SK-N-MC (cell line): ENCODE measurements at regions not wholly inside any gene's neighbourhood (a gene's known extent, or its start where the extent isn't known, plus 50 kb on each side); places are given as distances from the start of the nearest gene placed in this dataset.
"Not testable (repeated sequence)": the region's sequence is repeated elsewhere in the genome, so short reads cannot be mapped to it uniquely, and the experiment has no call there.

ENCODE experiments used
- DNase-seq: peaks from one replicate; pipeline ENCODE4 v3.0.0-alpha.2; 2011; ENCODE audit warnings: low read depth, low spot score
- H3K27ac ChIP-seq: fragments of 200-600 bp; sonication (generic); 2 replicates; pipeline ENCODE4 v1.5.1; 2016; ENCODE audit warnings: mixed run types
- H3K36me3 ChIP-seq: fragments of 200-600 bp; sonication (generic); 2 replicates; pipeline ENCODE4 v1.6.1; 2017; ENCODE audit warnings: antibody characterized with exemption, low read length, mixed read lengths; ENCODE audit not compliant: insufficient read depth
- H3K4me3 ChIP-seq: fragments of 200-600 bp; sonication (generic); 2 replicates; pipeline ENCODE4 v1.5.1; 2016
- H3K9ac ChIP-seq: fragments of 200-600 bp; sonication (generic); 2 replicates; pipeline ENCODE4 v1.8.0; 2017; ENCODE audit warnings: mixed run types, mixed read lengths; ENCODE audit not compliant: insufficient read length
- H3K9me3 ChIP-seq: fragments of 200-600 bp; sonication (generic); 2 replicates; pipeline ENCODE4 v1.6.1; 2017; ENCODE audit warnings: low read depth, mild to moderate bottlenecking, antibody characterized with exemption, low read length, moderate library complexity, mixed read lengths
- EZH2 ChIP-seq: fragments of 200-600 bp; sonication (generic); IDR thresholded peaks from one replicate; pipeline ENCODE4 v1.6.1; 2017; ENCODE audit warnings: antibody characterized with exemption
- FOXP2 ChIP-seq: optimal IDR thresholded peaks from 2 replicates; pipeline ENCODE3; 2011; ENCODE audit warnings: mild to moderate bottlenecking, moderate library complexity; ENCODE audit not compliant: insufficient read depth; ENCODE audit errors: extremely low read length, control extremely low read depth
- POLR2AphosphoS5 ChIP-seq: IDR thresholded peaks from 2 replicates; pipeline ENCODE4 v1.6.1; 2012; ENCODE audit warnings: mild to moderate bottlenecking, low read depth, low read length, borderline replicate concordance

DNA sequence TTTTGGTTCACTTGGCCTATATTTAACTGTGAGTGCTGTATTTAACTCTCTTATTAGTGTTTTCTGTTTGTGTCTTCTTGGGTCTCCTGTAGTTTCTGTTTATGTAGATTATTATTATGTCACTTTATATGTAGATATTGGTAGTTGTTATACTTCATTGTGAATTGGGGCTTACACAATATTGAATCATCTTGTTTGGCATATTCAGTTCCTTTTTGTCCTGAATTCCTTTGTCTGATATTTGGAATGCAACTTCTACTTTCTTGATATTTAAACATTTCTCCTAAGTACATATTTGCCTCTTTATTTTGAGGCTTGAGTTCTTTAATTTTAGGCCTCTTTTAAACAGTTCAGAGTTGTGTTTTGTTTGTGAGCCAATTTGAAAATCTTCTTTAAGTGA is 544.8 kb upstream of the ADGRL3 start:
- TF ChIP-seq POLR2AphosphoS5, result no peak
- no peak for TF ChIP-seq FOXP2
- no peak for TF ChIP-seq EZH2
- Histone ChIP-seq H3K9ac (no peak overlapping the region), H3K9me3 (no peaks in the 10 kb centered on the region), H3K27ac (no peak overlapping the region), H3K36me3 (no peaks in the 10 kb centered on the region), H3K4me3 (no peak overlapping the region)
- no peak for DNase-seq

GRCh38 chr4:60656171-60656570 is 544.0 kb upstream of the ADGRL3 start:
- no peak overlapping the region for H3K9ac ChIP-seq
- no peak for TF ChIP-seq EZH2
- TF ChIP-seq POLR2AphosphoS5, result no peak
- no peak for TF ChIP-seq FOXP2
- no peak overlapping the region for H3K4me3 ChIP-seq
- no peaks in the 10 kb centered on the region for H3K9me3 ChIP-seq
- DNase-seq, result no peak
- H3K36me3 ChIP-seq, result no peaks in the 10 kb centered on the region
- peak overlapping the region; percentile 46; the same call in 1 of the 2 replicates for H3K27ac ChIP-seq

- peak; percentile 61 for DNase-seq
- peak overlapping the region; percentile 61 for H3K4me3 ChIP-seq
- no peaks in the 10 kb centered on the region for H3K9me3 ChIP-seq
- TF ChIP-seq POLR2AphosphoS5, result no peak
- H3K9ac ChIP-seq, result peak overlapping the region; percentile 13
- peak overlapping the region; percentile 46 for H3K27ac ChIP-seq
- no peaks in the 10 kb centered on the region for H3K36me3 ChIP-seq
These were observed 543.1 kb upstream of the ADGRL3 start for GRCh38 chr4:60657041-60657440.

DNA sequence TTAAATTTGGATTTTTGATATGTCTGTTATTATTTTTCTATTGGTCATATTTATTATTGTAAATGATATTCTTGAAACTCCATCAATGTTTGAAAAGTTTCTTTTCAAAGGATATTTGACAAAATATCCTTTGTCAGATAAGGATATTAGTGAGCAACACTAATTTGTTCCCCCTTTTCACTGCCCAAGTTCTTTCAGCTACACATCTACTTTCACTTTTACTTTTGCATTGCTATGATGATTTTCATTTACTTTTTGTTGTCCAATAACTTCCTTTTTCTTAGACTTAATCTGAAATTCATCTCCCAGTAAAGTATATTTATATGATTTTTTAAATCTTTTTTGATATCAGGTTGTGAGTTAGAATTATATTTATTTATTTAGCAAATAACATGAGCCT is 542.3 kb upstream of the ADGRL3 start:
- TF ChIP-seq EZH2, result no peak
- TF ChIP-seq FOXP2, result no peak
- no peak for TF ChIP-seq POLR2AphosphoS5
- no peak overlapping the region for H3K4me3 ChIP-seq
- H3K9me3 ChIP-seq, result no peaks in the 10 kb centered on the region
- no peak overlapping the region for H3K9ac ChIP-seq
- no peak overlapping the region for H3K27ac ChIP-seq
- DNase-seq, result no peak
- H3K36me3 ChIP-seq, result no peaks in the 10 kb centered on the region

DNA sequence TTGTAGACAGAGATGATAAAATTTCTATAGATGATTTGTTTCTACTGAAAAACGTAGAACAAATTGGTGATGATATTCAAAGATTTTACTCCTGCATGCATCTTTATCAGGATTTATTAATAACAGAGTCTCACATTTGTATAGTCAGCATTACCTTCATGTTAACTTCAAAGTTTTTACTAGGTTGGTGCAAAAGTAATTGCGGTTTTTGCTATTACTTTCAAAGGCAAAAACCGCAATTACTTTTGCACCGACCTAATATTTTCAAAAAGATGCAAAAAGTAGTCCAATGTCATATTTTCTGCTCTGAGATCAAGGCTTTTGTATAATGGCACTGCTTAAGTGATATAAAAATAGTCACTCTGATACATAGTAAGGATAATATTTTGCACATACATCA is 536.4 kb upstream of the ADGRL3 start:
- no peaks in the 10 kb centered on the region for H3K9me3 ChIP-seq
- no peak overlapping the region for H3K27ac ChIP-seq
- H3K9ac ChIP-seq, result no peak overlapping the region
- TF ChIP-seq EZH2, result no peak
- no peak for TF ChIP-seq FOXP2
- TF ChIP-seq POLR2AphosphoS5, result no peak
- no peaks in the 10 kb centered on the region for H3K36me3 ChIP-seq
- DNase-seq, result no peak
- H3K4me3 ChIP-seq, result no peak overlapping the region

- Histone ChIP-seq H3K9ac (no peak overlapping the region), H3K4me3 (no peak overlapping the region), H3K36me3 (no peaks in the 10 kb centered on the region)
These were observed 517.2 kb upstream of the ADGRL3 start for GRCh38 chr4:60682901-60683300.

DNA sequence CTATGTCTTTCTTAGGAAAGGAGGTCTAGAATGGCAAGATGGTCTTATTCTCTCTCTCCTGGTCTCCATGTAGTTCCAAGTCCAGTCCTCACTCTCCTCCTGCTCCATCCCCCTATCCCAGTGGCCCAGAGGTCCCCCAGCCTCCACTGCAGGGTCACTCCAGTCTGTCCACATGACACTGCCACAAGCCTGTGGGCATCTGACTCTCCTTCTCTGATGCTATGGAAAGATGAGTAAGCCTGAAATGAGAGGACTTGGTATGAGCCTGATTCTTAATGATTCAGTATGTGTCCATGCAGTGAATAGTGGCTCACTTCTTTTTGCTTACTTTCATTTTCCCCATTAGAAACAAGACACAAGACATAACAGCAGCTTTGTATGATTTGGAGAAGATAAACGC is 516.8 kb upstream of the ADGRL3 start:
- no peak for DNase-seq
- Histone ChIP-seq H3K9ac (no peak overlapping the region), H3K36me3 (no peaks in the 10 kb centered on the region), H3K9me3 (no peaks in the 10 kb centered on the region), H3K4me3 (no peak overlapping the region), H3K27ac (no peak overlapping the region)
- no peak for TF ChIP-seq FOXP2
- TF ChIP-seq POLR2AphosphoS5, result no peak
- TF ChIP-seq EZH2, result no peak

More at GRCh38 chr4:60682901-60683300, 517.2 kb upstream of the ADGRL3 start:
- Histone ChIP-seq H3K9me3 (no peaks in the 10 kb centered on the region), H3K27ac (no peak overlapping the region)
- TF ChIP-seq FOXP2, result no peak
- no peak for DNase-seq

GRCh38 chr4:60683973-60684372 is 516.2 kb upstream of the ADGRL3 start:
- H3K36me3 ChIP-seq, result no peaks in the 10 kb centered on the region

DNA sequence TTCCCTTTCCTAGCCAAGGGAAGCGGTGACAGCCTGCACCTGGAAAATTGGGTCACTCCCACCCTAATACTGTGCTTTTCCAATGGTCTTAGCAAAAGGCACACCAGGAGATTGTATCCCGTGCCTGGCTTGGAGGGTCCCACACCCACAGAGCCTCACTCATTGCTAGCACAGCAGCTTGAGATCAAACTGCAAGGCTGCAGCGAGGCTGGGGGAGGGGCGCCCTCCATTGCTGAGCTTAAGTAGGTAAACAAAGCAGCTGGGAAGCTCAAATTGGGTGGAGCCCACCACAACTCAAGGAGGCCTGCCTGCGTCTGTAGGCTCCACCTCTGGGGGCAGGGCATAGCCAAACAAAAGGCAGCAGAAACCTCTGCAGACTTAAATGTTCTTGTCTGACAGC is 504.1 kb upstream of the ADGRL3 start:
- not testable (repeated sequence) for H3K9ac ChIP-seq, DNase-seq, H3K36me3 ChIP-seq, H3K4me3 ChIP-seq, H3K27ac ChIP-seq, H3K9me3 ChIP-seq

More at GRCh38 chr4:60683973-60684372, 516.2 kb upstream of the ADGRL3 start:
- no peak for TF ChIP-seq EZH2
- no peak for TF ChIP-seq FOXP2
- no peak for TF ChIP-seq POLR2AphosphoS5
- no peak for DNase-seq
- H3K4me3 ChIP-seq, result no peak overlapping the region
- H3K9me3 ChIP-seq, result no peaks in the 10 kb centered on the region
- H3K27ac ChIP-seq, result no peak overlapping the region
- no peak overlapping the region for H3K9ac ChIP-seq

GRCh38 chr4:60709061-60709460 is 491.1 kb upstream of the ADGRL3 start:
- Histone ChIP-seq H3K36me3 (no peaks in the 10 kb centered on the region), H3K9ac (no peak overlapping the region), H3K27ac (no peak overlapping the region), H3K4me3 (no peak overlapping the region), H3K9me3 (no peaks in the 10 kb centered on the region)
- DNase-seq, result no peak
- no peak for TF ChIP-seq EZH2
- no peak for TF ChIP-seq POLR2AphosphoS5
- no peak for TF ChIP-seq FOXP2
